ENCODE measurements at regions not wholly inside any gene's neighbourhood (a gene's known extent, or its start where the extent isn't known, plus 50 kb on each side); places are given as distances from the start of the nearest gene placed in this dataset.
A peak's percentile ranks its signal among the peaks of the same experiment; 100 is the strongest.

DNA sequence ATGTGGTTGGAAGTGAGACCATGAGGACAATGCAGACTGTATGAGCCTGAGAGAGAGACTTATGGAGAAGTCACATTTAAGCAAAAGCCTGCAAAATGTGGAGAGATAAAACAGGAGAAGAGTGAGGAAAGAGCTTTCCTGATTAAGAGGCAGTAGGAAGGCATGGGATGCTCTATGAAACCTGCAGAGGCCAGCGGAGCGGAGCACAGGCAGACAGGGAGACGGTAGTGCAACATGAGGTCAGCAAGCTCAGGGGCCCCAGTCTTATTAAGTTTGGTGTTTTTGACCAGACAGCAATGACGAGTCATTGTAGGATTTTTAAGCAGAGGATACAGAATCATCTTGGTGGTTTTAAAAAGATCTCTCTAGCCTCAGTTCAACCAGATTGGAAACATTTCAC lies 721.5 kb upstream of the GOLIM4 start:
- Mint-ChIP-seq H3K36me3 (no peaks in the 10 kb centered on the region), H3K27me3 (ENCODE audit: low read depth) (no peaks in the 10 kb centered on the region), H3K4me3 (no peak overlapping the region), H3K27ac (peak overlapping the region; percentile 7; the same call in 1 of the 2 replicates), H3K4me1 (peaks cover 49% of the 10 kb centered on the region), H3K9me3 (no peaks in the 10 kb centered on the region)
- ATAC-seq (peak; percentile 66), DNase-seq (ENCODE audit: low spot score) (no peak)
- ChIA-PET POLR2A (no interaction called here), CTCF (interaction anchor here (1.0 to 1.9 kb wide), 3 partner anchors 12 to 606 kb away, joined by 4 to 5 read pairs (median 5); no protein-coding TSS in a partner anchor)
- TF ChIP-seq GRHL2 (CRISPR knock-in tag; IDR thresholded peaks at IDR 0.05; ENCODE audit: insufficient replicate concordance, severe bottlenecking) (no peak), ATF2 (CRISPR knock-in tag; IDR thresholded peaks at IDR 0.05; ENCODE audit: borderline replicate concordance, low read depth) (no peak), E2F4 (CRISPR knock-in tag; IDR thresholded peaks at IDR 0.05; ENCODE audit: borderline replicate concordance, low read depth) (no peak)
- TF ChIP-seq, protein P1, sequence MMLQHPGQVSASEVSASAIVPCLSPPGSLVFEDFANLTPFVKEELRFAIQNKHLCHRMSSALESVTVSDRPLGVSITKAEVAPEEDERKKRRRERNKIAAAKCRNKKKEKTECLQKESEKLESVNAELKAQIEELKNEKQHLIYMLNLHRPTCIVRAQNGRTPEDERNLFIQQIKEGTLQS (CRISPR knock-in tag; conservative IDR thresholded peaks at IDR 0.05): no peak

DNA sequence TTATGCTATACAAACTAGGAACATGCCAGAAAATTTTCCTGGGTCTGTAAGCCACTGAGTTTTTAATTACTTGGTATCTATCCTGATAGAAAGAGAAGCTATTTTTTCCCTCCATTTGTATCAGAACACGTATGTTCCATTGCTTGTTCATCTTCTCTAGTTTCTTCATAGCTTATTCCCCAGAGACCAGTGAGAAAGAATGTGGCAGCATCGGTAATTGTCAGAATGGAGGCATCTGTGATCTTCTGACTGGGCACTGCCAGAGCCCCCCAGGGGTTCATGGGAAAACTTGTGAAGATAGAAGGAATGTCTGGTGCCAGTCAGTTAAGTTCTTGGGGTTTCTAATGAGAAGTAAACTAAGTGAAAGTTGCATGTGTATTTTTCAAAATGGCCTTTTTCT lies 720.2 kb upstream of the GOLIM4 start:
- no peak for ATAC-seq
- POLR2A ChIA-PET: interaction anchor here (0.9 kb wide), 1 partner anchor 10 kb away, joined by 3 read pairs; no protein-coding TSS in a partner anchor
- CTCF ChIA-PET: interaction anchor here (1.1 to 1.9 kb wide), 3 partner anchors 13 to 305 kb away, joined by 3 to 6 read pairs (median 5); no protein-coding TSS in a partner anchor
- Mint-ChIP-seq H3K36me3 (no peaks in the 10 kb centered on the region), H3K27ac (0 out of 2 replicates have a peak overlapping the region, but pooled peaks have one; percentile 13), H3K4me1 (peaks cover 58% of the 10 kb centered on the region), H3K27me3 (ENCODE audit: low read depth) (no peaks in the 10 kb centered on the region), H3K9me3 (no peaks in the 10 kb centered on the region), H3K4me3 (no peak overlapping the region)
- TF ChIP-seq ATF2 (CRISPR knock-in tag; IDR thresholded peaks at IDR 0.05; ENCODE audit: borderline replicate concordance, low read depth) (no peak), JUN (CRISPR knock-in tag; IDR thresholded peaks at IDR 0.05) (no peak), JAZF1 (CRISPR knock-in tag; IDR thresholded peaks at IDR 0.05) (no peak), RORB (CRISPR knock-in tag; IDR thresholded peaks at IDR 0.05) (no peak)
- TF ChIP-seq, protein P2, sequence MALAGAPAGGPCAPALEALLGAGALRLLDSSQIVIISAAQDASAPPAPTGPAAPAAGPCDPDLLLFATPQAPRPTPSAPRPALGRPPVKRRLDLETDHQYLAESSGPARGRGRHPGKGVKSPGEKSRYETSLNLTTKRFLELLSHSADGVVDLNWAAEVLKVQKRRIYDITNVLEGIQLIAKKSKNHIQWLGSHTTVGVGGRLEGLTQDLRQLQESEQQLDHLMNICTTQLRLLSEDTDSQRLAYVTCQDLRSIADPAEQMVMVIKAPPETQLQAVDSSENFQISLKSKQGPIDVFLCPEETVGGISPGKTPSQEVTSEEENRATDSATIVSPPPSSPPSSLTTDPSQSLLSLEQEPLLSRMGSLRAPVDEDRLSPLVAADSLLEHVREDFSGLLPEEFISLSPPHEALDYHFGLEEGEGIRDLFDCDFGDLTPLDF (CRISPR knock-in tag; IDR thresholded peaks at IDR 0.05): no peak
- DNase-seq (ENCODE audit: low spot score): no peak

GRCh38 chr3:168813225-168813802 lies 717.6 kb upstream of the GOLIM4 start:
- Mint-ChIP-seq H3K36me3 (no peaks in the 10 kb centered on the region), H3K27ac (peak overlapping the region; percentile 52; the same call in 1 of the 2 replicates), H3K4me1 (peaks cover 67% of the 10 kb centered on the region), H3K9me3 (no peaks in the 10 kb centered on the region), H3K4me3 (no peak overlapping the region), H3K27me3 (ENCODE audit: low read depth) (no peaks in the 10 kb centered on the region)
- no peak for DNase-seq (ENCODE audit: low spot score)
- ChIA-PET POLR2A (interaction anchor here (0.6 kb wide), 1 partner anchor 134 kb away, joined by 6 read pairs; no protein-coding TSS in a partner anchor), CTCF (interaction anchor here (0.7 to 2.6 kb wide), 3 partner anchors 10 to 34 kb away, joined by 3 to 5 read pairs (median 3); no protein-coding TSS in a partner anchor)
- ATAC-seq: no peak
- TF ChIP-seq, protein P3, sequence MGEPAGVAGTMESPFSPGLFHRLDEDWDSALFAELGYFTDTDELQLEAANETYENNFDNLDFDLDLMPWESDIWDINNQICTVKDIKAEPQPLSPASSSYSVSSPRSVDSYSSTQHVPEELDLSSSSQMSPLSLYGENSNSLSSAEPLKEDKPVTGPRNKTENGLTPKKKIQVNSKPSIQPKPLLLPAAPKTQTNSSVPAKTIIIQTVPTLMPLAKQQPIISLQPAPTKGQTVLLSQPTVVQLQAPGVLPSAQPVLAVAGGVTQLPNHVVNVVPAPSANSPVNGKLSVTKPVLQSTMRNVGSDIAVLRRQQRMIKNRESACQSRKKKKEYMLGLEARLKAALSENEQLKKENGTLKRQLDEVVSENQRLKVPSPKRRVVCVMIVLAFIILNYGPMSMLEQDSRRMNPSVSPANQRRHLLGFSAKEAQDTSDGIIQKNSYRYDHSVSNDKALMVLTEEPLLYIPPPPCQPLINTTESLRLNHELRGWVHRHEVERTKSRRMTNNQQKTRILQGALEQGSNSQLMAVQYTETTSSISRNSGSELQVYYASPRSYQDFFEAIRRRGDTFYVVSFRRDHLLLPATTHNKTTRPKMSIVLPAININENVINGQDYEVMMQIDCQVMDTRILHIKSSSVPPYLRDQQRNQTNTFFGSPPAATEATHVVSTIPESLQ (CRISPR knock-in tag; IDR thresholded peaks at IDR 0.05): no peak
- TF ChIP-seq, protein P4, sequence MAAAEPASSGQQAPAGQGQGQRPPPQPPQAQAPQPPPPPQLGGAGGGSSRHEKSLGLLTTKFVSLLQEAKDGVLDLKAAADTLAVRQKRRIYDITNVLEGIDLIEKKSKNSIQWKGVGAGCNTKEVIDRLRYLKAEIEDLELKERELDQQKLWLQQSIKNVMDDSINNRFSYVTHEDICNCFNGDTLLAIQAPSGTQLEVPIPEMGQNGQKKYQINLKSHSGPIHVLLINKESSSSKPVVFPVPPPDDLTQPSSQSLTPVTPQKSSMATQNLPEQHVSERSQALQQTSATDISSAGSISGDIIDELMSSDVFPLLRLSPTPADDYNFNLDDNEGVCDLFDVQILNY (CRISPR knock-in tag; IDR thresholded peaks at IDR 0.05): no peak
- TF ChIP-seq TP53 (CRISPR knock-in tag; IDR thresholded peaks at IDR 0.05) (no peak), FOXJ3 (CRISPR knock-in tag; IDR thresholded peaks at IDR 0.05; ENCODE audit: borderline replicate concordance) (no peak), TEAD1 (CRISPR knock-in tag; IDR thresholded peaks at IDR 0.05) (no peak), E2F4 (CRISPR knock-in tag; IDR thresholded peaks at IDR 0.05; ENCODE audit: borderline replicate concordance, low read depth) (no peak), HMGA2 (CRISPR knock-in tag; IDR thresholded peaks at IDR 0.05) (no peak), IRF2 (CRISPR knock-in tag; IDR thresholded peaks at IDR 0.05; ENCODE audit: borderline replicate concordance, low read depth) (no peak), TEAD4 (CRISPR knock-in tag; IDR thresholded peaks at IDR 0.05) (no peak), ZBTB21 (CRISPR knock-in tag; IDR thresholded peaks at IDR 0.05; ENCODE audit: borderline replicate concordance) (no peak), ATF1 (CRISPR knock-in tag; IDR thresholded peaks at IDR 0.05) (no peak)
